ENCODE measurements at regions not wholly inside any gene's neighbourhood (a gene's known extent, or its start where the extent isn't known, plus 50 kb on each side); places are given as distances from the start of the nearest gene placed in this dataset.

DNA sequence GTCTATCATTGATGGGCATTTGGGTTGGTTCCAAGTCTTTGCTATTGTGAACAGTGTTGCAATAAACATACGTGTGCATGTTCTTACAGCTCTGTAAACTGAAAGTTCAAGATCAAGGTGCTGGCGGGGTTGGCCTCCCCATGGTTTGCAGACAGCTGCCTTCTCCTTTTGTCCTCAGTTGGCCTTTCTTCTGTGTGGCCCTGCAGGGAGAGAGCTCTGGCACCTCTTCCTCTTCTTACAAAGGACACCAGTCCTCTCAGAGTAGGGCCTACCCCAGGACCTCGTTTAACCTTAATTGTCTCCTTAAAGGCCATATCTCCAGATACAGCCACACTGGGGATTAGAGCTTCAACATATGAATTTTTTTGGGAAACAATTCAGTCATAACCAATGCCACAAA is 462.7 kb downstream of the TCERG1L start:
- no peak for DNase-seq

GRCh38 chr10:130854151-130854550 is 457.4 kb downstream of the TCERG1L start:
- no peak for DNase-seq

DNA sequence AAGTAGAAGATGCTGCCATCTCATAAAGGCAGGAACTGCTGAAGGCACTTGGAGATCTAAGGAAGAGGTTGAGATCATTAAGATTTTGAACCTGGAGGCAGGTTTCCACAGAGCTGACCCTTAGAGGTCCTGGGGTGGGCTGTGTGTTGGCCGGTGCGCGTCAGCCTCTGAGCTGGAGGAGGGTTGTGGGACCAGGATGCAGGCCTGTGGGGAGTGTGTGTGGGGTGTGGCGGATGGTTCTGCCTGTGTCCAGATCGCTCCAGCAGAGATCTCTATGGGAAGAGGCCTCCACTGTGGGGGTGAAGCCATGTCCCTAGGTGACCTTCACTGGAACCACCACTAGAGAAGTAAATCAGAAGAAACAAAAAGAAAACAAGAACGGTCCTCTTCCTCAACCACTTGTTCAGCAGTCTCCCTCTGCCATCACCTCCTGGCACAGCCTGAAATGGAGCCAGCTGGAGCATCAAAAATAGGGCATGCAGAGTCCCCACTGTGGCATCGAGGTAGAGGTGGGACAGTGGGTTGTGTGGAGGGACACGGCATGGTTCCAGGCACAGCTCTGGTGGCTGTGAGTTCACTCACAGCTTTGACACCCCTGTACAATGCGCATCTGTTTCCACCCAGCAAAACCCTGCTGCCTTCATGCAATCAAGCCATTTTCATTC is 453.8 kb downstream of the TCERG1L start:
- DNase-seq, result no peak

DNA sequence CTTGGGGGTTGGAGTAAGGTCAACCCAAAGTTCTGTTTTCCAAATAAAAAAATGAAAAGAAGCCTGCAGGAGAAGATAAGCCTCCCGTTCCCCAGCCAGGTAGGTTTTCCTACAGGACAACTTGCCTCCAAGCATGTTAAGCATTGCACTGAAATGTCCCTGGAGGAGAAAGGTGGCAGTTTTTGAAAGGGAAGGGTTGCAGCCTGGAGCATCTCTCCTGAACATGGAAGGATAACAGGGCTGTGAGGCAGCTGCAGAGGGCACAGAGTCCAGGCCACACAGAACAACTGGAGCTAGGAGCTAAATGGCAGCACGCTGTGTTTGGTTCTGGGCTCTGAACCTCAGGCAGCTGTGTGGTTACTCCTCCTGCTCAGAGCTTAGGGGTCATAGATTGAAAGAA is 452.9 kb downstream of the TCERG1L start:
- no peak for DNase-seq

DNA sequence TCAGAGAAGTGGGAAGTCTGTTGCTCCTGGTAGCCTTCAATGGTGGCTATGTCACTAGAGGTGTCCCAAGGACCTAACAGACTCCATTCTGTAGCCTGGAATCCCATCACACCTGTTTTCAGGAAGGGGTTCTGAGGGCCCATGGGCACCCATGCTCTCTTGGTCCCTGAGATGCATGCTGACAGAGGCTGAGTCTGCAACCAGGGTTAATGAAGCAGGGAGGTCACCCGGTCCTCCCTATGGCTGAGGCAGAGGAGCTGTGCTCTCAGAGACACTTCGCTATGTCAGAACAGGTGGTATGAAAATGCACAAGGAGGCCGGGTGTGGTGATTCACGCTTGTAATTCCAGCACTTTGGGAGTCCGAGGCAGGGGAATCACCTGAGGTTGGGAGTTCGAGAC is 452.1 kb downstream of the TCERG1L start:
- DNase-seq, result no peak

- DNase-seq, result no peak
These were observed 449.4 kb downstream of the TCERG1L start for GRCh38 chr10:130862122-130862521.

GRCh38 chr10:130862626-130863025 is 448.9 kb downstream of the TCERG1L start:
- no peak for DNase-seq

- no peak for DNase-seq
These were observed 448.5 kb downstream of the TCERG1L start for GRCh38 chr10:130863044-130863443.

DNA sequence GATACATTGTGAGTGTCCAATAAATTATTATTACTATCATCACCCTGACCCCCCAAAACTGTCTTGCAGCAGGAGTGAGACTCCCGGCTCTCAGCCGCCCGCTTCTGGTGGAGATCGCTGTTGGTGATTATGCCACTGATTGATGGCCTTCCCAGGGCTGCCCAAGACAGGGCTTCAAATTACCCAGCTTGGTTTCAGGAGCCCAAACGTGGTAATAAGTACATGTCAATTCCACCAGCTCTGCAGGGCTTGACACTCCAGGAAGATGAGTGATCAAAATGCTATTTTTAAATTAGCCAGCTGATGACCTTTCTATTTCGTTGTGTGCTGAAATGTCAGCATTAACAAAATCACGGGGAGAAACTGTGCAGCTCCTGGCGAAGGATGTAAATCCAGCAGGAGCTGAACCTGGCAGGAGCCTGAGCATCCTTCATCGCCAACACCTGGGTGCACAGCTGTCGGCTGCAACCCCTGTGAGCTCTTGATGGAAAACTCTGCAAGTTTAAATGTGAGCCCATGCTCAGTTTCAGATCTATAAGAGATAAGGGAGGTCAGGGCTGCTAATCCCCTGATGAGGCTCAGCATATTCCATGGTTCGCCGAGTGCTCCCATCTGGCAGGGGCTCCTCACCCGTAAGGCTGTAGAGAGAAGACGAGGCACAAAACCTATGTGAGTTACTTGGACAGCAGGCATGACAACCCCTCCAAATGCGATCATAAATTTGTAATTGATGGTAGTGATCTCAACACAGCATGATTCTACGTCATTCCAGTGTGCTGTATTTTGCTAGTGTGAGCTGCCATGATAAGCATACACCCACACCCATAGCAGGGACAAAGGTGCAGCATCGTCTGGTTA is 446.3 kb downstream of the TCERG1L start:
- DNase-seq, result no peak

DNA sequence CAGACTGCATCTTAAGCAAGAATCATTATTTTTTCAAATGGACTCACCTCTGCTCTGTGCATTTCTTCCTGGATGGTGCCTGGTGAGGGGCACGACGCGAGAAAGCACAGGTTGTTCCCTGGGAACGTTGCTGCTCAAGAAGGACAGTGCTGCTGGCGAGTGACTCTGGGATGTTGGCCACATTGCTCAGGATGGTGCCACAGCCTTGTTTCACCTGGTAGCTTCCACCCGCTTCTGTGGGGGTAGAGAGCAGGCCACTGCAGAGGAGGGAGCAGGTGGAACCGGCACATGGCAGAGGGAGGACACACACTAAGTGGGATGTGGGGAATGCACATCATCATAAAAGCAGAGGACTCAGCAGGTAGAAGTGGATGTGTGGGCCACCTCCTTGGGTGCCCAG is 444.7 kb downstream of the TCERG1L start:
- no peak for DNase-seq

- DNase-seq, result no peak
These were observed 443.9 kb downstream of the TCERG1L start for GRCh38 chr10:130867446-130868194.

GRCh38 chr10:130869179-130869841 is 442.2 kb downstream of the TCERG1L start:
- DNase-seq, result no peak

DNA sequence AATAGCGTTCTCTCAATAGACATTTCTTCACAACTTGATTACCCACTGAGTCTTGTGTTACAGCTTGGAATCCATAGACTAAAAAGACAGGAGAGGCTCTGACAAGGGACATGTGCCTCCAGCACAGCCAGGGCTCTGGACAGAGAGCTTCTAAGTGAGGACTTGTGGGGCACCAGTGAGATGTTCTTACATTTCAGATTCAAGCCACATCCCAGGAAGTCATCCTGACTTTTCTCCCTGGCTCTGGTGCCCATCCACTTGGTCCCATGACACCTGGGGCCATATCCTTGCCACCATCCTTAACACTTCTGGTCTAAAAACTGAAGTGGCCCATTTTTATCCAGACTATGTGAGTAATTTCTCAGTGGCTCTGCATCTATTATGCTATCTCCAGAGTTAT is 440.1 kb downstream of the TCERG1L start:
- no peak for DNase-seq

- DNase-seq, result no peak
These were observed 437.9 kb downstream of the TCERG1L start for GRCh38 chr10:130873636-130874035.

DNA sequence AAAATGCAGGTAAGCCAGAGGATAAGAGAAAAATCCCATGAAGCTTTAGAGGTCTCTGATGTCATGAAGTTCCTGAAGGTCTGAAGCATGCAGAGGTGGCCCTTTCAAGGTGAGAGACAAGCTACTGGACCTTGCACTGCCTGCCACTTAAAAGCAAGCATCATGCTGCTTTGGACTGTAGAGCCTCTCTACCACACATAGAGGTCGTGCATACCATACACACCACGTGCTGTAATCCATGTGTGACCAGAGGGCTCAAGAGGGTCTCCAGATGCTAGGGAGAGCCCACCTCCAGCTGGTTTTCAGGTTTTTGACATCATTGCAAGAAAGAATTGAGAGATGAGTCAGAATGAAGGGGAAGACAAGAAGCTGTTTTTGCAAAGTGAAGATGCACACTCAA is 436.4 kb downstream of the TCERG1L start:
- no peak for DNase-seq

DNA sequence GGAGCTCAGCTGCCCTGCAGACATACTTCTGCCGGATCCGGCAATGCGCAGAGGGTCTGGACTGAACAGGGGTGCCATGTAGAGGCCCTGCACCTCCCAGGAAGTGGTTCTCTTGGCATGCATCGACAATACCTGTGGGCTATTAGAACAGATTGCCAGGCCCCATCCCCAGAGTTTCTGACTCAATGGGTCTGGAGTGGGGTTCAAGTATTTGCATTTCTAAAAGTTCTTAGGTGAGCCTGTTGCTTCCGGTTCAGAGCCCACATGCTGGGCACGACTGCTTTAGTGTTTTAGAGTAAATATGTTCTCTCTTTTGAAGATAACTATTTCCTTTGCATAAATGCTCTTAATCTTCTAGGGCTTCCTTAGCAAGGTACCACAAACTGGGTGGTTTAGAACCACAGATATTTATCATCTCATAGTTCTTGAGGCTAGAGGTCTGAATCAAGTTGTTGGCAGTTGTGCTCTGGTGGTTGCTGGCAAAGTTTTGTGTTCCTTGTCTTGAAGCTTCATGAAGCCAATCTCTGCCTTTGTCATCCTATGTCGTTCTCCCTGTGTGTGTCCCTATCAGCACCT is 435.5 kb downstream of the TCERG1L start:
- no peak for DNase-seq

- DNase-seq, result no peak
These were observed 434.4 kb downstream of the TCERG1L start for GRCh38 chr10:130877126-130877525.

GRCh38 chr10:130878131-130878530 is 433.4 kb downstream of the TCERG1L start:
- no peak for DNase-seq

DNA sequence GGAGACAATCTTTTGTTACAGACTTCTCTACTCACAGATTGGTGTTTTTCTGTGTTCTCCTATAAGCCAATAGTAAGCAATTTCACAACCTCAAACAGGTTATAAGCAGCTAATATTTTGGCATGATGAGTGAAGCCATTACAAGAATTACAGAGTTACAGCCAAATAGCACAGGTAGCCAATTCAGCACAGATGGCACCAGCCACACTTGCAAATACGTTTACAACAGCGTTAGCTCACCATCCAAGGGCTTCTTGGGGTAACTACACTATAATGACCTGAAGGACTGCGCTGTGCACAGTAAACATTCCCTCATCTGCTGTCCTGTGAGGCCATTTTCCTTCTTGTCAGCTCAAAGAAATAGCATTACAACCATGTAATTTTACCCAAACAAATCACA is 428.6 kb downstream of the TCERG1L start:
- no peak for DNase-seq

DNA sequence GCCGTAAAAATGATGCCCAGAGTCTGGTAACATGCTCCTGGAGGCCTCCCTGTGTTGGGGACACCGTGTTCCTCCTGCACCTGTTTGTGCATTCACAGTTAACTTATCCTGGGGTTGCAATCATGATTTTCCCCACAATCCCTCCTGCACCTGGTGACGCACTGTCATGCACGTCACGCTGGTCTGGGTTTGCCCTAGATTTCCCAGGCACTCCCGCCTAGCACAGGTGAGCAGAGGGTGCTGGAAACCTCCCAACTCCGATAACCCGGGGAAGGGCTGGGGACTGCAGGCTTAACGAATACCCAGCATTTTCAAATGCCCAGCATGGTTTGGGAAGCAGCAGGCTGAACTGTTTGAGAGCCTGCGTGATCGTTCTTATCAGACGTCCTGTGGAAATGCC is 427.1 kb downstream of the TCERG1L start:
- DNase-seq, result no peak

GRCh38 chr10:130885021-130885655 is 426.4 kb downstream of the TCERG1L start:
- DNase-seq, result no peak

DNA sequence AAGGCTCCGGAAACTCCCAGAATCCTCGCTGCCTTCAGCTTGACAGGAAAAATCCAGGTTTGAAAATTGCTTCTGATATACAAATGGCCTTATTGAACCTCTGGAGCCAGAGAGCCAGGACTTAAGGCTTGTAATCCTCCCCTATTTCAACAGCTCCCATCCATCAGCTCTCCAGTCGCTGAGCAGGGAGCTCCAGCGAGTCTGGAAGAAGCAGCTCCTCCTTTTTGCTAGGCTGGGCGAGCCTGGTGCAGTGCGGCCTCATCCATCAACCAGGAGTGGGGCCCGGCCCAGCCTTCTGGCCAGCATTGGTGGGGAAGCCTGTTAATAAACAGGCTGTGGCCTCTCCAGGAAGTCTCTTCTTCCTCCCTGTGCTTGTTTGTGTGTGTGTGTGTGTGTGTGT is 424.4 kb downstream of the TCERG1L start:
- no peak for DNase-seq
